HepG2 (cell line): ENCODE measurements at regions not wholly inside any gene's neighbourhood (a gene's known extent, or its start where the extent isn't known, plus 50 kb on each side); places are given as distances from the start of the nearest gene placed in this dataset.

ENCODE experiments used
- ATAC-seq: fragments of 200-7000 bp; cut with Tn5 transposase; 3 replicates; pipeline ENCODE4 v1.9.1; 2020; ENCODE audit warnings: mild to moderate bottlenecking, moderate library complexity
- BruUV-seq: library from RNA; stranded (reverse); fragments of 400-500 nt; replicated peaks from 2 replicates; lab custom pipeline; 2021; lab: Mats Ljungman, UMichigan
- CTCF ChIA-PET: fragments of 300-600 bp; formaldehyde crosslinking; extraction: SDS; loops from one replicate; lab custom pipeline; 2021; ENCODE audit warnings: low total read pairs, inconsistent platforms, low intra/inter-chr PET ratio; lab: Yijun Ruan, JAX
- POLR2A ChIA-PET: fragments of 350-600 bp; sonication (Branson Sonifier 250); formaldehyde crosslinking; loops from one replicate; lab custom pipeline; 2020; ENCODE audit warnings: antibody characterized with exemption, inconsistent platforms; lab: Yijun Ruan, JAX
- DNase-seq: peaks from one replicate; pipeline ENCODE4 v3.0.0-alpha.2; 2015; ENCODE audit warnings: low spot score
- FAIRE-seq: peaks from 3 replicates; lab custom pipeline; 2011; peaks lifted over from hg19 to GRCh38; lab: Jason Lieb, UNC
- H2AFZ ChIP-seq: one replicate; pipeline ENCODE4 v1.6.1; 2011; ENCODE audit warnings: low read length, inconsistent platforms
- H3K27ac ChIP-seq: fragments of 300-600 bp; 3 replicates; pipeline ENCODE4 v1.8.0; 2011; ENCODE audit warnings: mixed run types, mild to moderate bottlenecking, mixed read lengths, low read length, inconsistent platforms; ENCODE audit not compliant: insufficient read depth; ENCODE audit errors: extremely low read length
- H3K27me3 ChIP-seq, 2 experiments: fragments of 200-600 bp in 1 of 2; 2 replicates in 1 of 2; 3 replicates in 1 of 2; pipeline versions ENCODE4 v1.6.0 to v1.8.0; 2011; ENCODE audit warnings: low read length in 2 of 2, mild to moderate bottlenecking in 2 of 2, moderate library complexity in 2 of 2, inconsistent platforms in 1 of 2; ENCODE audit not compliant: insufficient read depth in 2 of 2, control insufficient read depth in 1 of 2
- H3K36me3 ChIP-seq, 2 experiments: fragments of 200-600 bp in 1 of 2; replicated peaks in 1 of 2; 2 replicates in 1 of 2; 3 replicates in 1 of 2; pipeline versions ENCODE4 v1.5.1 to v1.8.0; 2011; ENCODE audit warnings: low read length in 2 of 2, inconsistent platforms in 1 of 2; ENCODE audit not compliant: insufficient read depth in 2 of 2, control insufficient read depth in 1 of 2
- H3K4me1 ChIP-seq: 2 replicates; pipeline ENCODE4 v1.5.1; 2012; ENCODE audit warnings: low read length, inconsistent platforms; ENCODE audit not compliant: insufficient read depth
- H3K4me2 ChIP-seq: 2 replicates; pipeline ENCODE4 v1.6.0; 2011; ENCODE audit warnings: low read depth, low read length, inconsistent platforms
- H3K4me3 ChIP-seq, 3 experiments: fragments of 200-600 bp in 1 of 3; sonication (generic), shearing (Covaris generic) in 1 of 3; replicated peaks in 1 of 3; 2 replicates each; pipeline ENCODE4 v1.5.1; 2011 to 2016; ENCODE audit warnings: low read length in 3 of 3, inconsistent platforms in 2 of 3, low read depth in 2 of 3, mild to moderate bottlenecking in 2 of 3, control low read depth in 1 of 3, mixed read lengths in 1 of 3; ENCODE audit not compliant: insufficient read depth in 1 of 3
- H3K79me2 ChIP-seq: one replicate; pipeline ENCODE4 v1.6.1; 2011; ENCODE audit warnings: low read length, inconsistent platforms; ENCODE audit not compliant: insufficient read depth
- H3K9ac ChIP-seq: 2 replicates; pipeline ENCODE4 v1.6.0; 2011; ENCODE audit warnings: mild to moderate bottlenecking, low read depth, low read length, inconsistent platforms; ENCODE audit not compliant: insufficient read depth
- H3K9me3 ChIP-seq: 2 replicates; pipeline ENCODE4 v1.5.1; 2012; ENCODE audit warnings: mild to moderate bottlenecking, low read length
- H4K20me1 ChIP-seq: 2 replicates; pipeline ENCODE4 v1.6.0; 2011; ENCODE audit warnings: inconsistent platforms, mild to moderate bottlenecking, low read length, moderate library complexity; ENCODE audit not compliant: insufficient read depth
- DNMT1 ChIP-seq: sonication (generic); formaldehyde crosslinking; IDR thresholded peaks from 2 replicates; pipeline ENCODE4 v1.5.1; 2020; ENCODE audit warnings: mild to moderate bottlenecking, missing genetic modification reagents
- ESRRA ChIP-seq: sonication (generic); formaldehyde crosslinking; IDR thresholded peaks from 2 replicates; pipeline ENCODE4 v1.5.1; 2020; ENCODE audit warnings: mild to moderate bottlenecking, low read depth, missing genetic modification reagents
- FOXK1 ChIP-seq: sonication (generic); formaldehyde crosslinking; IDR thresholded peaks from 2 replicates; pipeline ENCODE4 v1.4.0; 2020; ENCODE audit warnings: low read depth, missing genetic modification reagents, borderline replicate concordance
- HOXA9 ChIP-seq: sonication (generic); formaldehyde crosslinking; IDR thresholded peaks from 2 replicates; pipeline ENCODE4 v1.8.1; 2022; ENCODE audit warnings: missing genetic modification reagents, mild to moderate bottlenecking, moderate library complexity, borderline replicate concordance
- ISX ChIP-seq: sonication (generic); formaldehyde crosslinking; conservative IDR thresholded peaks from 2 replicates; pipeline ENCODE4 v1.5.0; 2020; ENCODE audit warnings: missing genetic modification reagents
- JUN ChIP-seq: sonication (generic); formaldehyde crosslinking; IDR thresholded peaks from 2 replicates; pipeline ENCODE4 v1.4.0; 2020; ENCODE audit warnings: mild to moderate bottlenecking, missing genetic modification reagents
- JUND ChIP-seq: sonication (generic); formaldehyde crosslinking; IDR thresholded peaks from 2 replicates; pipeline ENCODE4 v1.8.0; 2022; ENCODE audit warnings: mild to moderate bottlenecking, missing genetic modification reagents
- MED1 ChIP-seq: sonication (generic); formaldehyde crosslinking; IDR thresholded peaks from 2 replicates; pipeline ENCODE4 v1.4.0; 2020; ENCODE audit warnings: missing genetic modification reagents
- NCOA5 ChIP-seq: sonication (generic); formaldehyde crosslinking; IDR thresholded peaks from 2 replicates; pipeline ENCODE4 v1.4.0; 2020; ENCODE audit warnings: missing genetic modification reagents
- NFKBIZ ChIP-seq: IDR thresholded peaks from 2 replicates; pipeline ENCODE4 v1.6.1; 2018; ENCODE audit warnings: missing genetic modification reagents, missing compliant biosample characterization
- POLR2AphosphoS2 ChIP-seq: IDR thresholded peaks from 2 replicates; pipeline ENCODE4 v1.6.1; 2011; ENCODE audit warnings: low read depth, low read length, improper control_type of control experiment
- POLR2G ChIP-seq: fragments of 200-400 bp; formaldehyde crosslinking; IDR thresholded peaks from 2 replicates; pipeline ENCODE4 v1.6.1; 2018; ENCODE audit warnings: mild to moderate bottlenecking, low read depth, low read length, moderate library complexity
- RBM39 ChIP-seq: fragments of 200-400 bp; formaldehyde crosslinking; IDR thresholded peaks from one replicate; pipeline ENCODE4 v1.6.1; 2018; ENCODE audit warnings: antibody characterized with exemption, mild to moderate bottlenecking, low read depth, low read length; ENCODE audit not compliant: poor library complexity, severe bottlenecking
- RELA ChIP-seq: sonication (generic); formaldehyde crosslinking; IDR thresholded peaks from 2 replicates; pipeline ENCODE4 v1.4.0; 2020; ENCODE audit warnings: missing genetic modification reagents
- SRY ChIP-seq: sonication (generic); formaldehyde crosslinking; IDR thresholded peaks from 2 replicates; pipeline ENCODE4 v1.8.0; 2022; ENCODE audit warnings: mild to moderate bottlenecking, missing genetic modification reagents
- XBP1 ChIP-seq: sonication (generic); formaldehyde crosslinking; IDR thresholded peaks from 2 replicates; pipeline ENCODE4 v1.5.0; 2020; ENCODE audit warnings: missing genetic modification reagents
- ZMAT3 ChIP-seq: sonication (generic); formaldehyde crosslinking; conservative IDR thresholded peaks from 2 replicates; pipeline ENCODE4 v1.7.0; 2021; ENCODE audit warnings: missing genetic modification reagents
- ZNF143 ChIP-seq: sonication (generic); formaldehyde crosslinking; IDR thresholded peaks from 2 replicates; pipeline ENCODE4 v1.4.0; 2020; ENCODE audit warnings: missing genetic modification reagents
- ZNF225 ChIP-seq: sonication (generic); formaldehyde crosslinking; IDR thresholded peaks from 2 replicates; pipeline ENCODE4 v1.4.0; 2020; ENCODE audit warnings: mild to moderate bottlenecking, missing genetic modification reagents
- ZNF414 ChIP-seq: sonication (generic); formaldehyde crosslinking; IDR thresholded peaks from 2 replicates; pipeline ENCODE4 v1.5.0; 2020; ENCODE audit warnings: missing genetic modification reagents
- ZNF468 ChIP-seq: sonication (generic); formaldehyde crosslinking; IDR thresholded peaks from 2 replicates; pipeline ENCODE4 v1.8.0; 2022; ENCODE audit warnings: mild to moderate bottlenecking, moderate library complexity, missing genetic modification reagents
- ZNF570 ChIP-seq: sonication (generic); formaldehyde crosslinking; IDR thresholded peaks from 2 replicates; pipeline ENCODE4 v1.4.0; 2020; ENCODE audit warnings: mild to moderate bottlenecking, missing genetic modification reagents, borderline replicate concordance
- ZNF766 ChIP-seq: sonication (generic); formaldehyde crosslinking; IDR thresholded peaks from 2 replicates; pipeline ENCODE4 v1.5.0; 2020; ENCODE audit warnings: missing genetic modification reagents, borderline replicate concordance
- ZNF800 ChIP-seq: sonication (generic); formaldehyde crosslinking; IDR thresholded peaks from 2 replicates; pipeline ENCODE4 v1.4.0; 2020; ENCODE audit warnings: missing genetic modification reagents
- WGBS: methylation state at CpG from one replicate; pipeline ENCODE4 v1.1.6; 2017; ENCODE audit warnings: low lambda C conversion rate; 5-methylcytosine and 5-hydroxymethylcytosine counted together
- in situ Hi-C: cut with HindIII; loops from 2 replicates; pipeline ENCODE4 v1.10.0; 2017; ENCODE audit warnings: low pct_unique_long_range_greater_than_20kb; ENCODE audit not compliant: extremely low pct_ligation_motif_present
- intact Hi-C: fragments of 100-400 bp; cut with micrococcal nuclease; formaldehyde crosslinking; loops from one replicate; pipeline ENCODE4 v1.10.0; 2022; ENCODE audit not compliant: unreplicated experiment
- TF ChIP-seq, protein P1 (sequence below): sonication (generic); formaldehyde crosslinking; IDR thresholded peaks from 2 replicates; pipeline ENCODE4 v1.5.0; 2020; ENCODE audit warnings: mild to moderate bottlenecking, missing genetic modification reagents

GRCh38 chr9:79465156-79465555, 106.6 kb upstream of the TLE4 start:
- CTCF ChIA-PET, result no interaction called here
- BruUV-seq, result no TSS peak
- intact Hi-C loops, result no loop called here

DNA sequence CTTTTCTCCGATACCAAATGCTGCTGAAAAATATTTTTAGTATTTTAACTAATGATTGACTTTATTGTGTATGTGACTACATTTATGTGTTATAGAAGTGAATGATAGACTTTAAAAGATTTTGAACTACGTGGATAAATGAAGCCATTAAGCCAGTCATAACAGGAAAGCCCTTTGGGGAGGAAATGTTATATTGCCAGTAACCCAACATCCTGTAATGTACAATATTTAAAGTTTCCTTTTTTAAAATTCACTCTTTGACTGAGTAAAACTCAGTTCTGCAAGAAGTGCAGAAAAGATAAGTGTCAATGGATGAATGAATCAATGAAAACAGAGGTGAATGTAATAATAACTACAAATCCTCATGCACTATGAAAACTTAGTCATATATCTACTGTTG, 102.6 kb upstream of the TLE4 start:
- ChIA-PET POLR2A (no interaction called here), CTCF (no interaction called here)
- Histone ChIP-seq H3K4me2 (no peak overlapping the region), H3K4me1 (no peaks in the 10 kb centered on the region), H3K4me3 (no peak overlapping the region), H3K79me2 (no peaks in the 10 kb centered on the region), H2AFZ (no peak overlapping the region), H3K9me3 (no peaks in the 10 kb centered on the region), H3K9ac (no peak overlapping the region), H3K27me3 (no peaks in the 10 kb centered on the region; a peak in 1 of 5 replicates), H3K36me3 (no peaks in the 10 kb centered on the region), H3K27ac (no peak overlapping the region), H4K20me1 (no peaks in the 10 kb centered on the region)
- BruUV-seq, result no TSS peak
- in situ Hi-C loops (no loop called here), intact Hi-C loops (no loop called here)
- FAIRE-seq (no peak), ATAC-seq (no peak), DNase-seq (no peak)
- 18% methylated on average over 2 of the region's 2 CpGs for WGBS
- TF ChIP-seq NFKBIZ (CRISPR knock-in tag) (no peak), ZMAT3 (CRISPR knock-in tag) (no peak), ZNF800 (CRISPR knock-in tag) (no peak), ESRRA (CRISPR knock-in tag) (no peak), FOXK1 (CRISPR knock-in tag) (no peak), XBP1 (CRISPR knock-in tag) (no peak), ZNF414 (no peak), POLR2AphosphoS2 (no peak), ISX (CRISPR knock-in tag) (no peak), ZNF570 (no peak), HOXA9 (CRISPR knock-in tag) (no peak), POLR2G (no peak)

More at GRCh38 chr9:79465156-79465555, 106.6 kb upstream of the TLE4 start:
- no peak for FAIRE-seq
- Histone ChIP-seq H2AFZ (no peak overlapping the region), H3K9ac (no peak overlapping the region), H3K27ac (no peak overlapping the region), H3K36me3 (no peaks in the 10 kb centered on the region), H3K9me3 (no peaks in the 10 kb centered on the region), H3K79me2 (no peaks in the 10 kb centered on the region), H3K4me1 (no peaks in the 10 kb centered on the region), H3K4me2 (no peak overlapping the region), H3K27me3 (no peaks in the 10 kb centered on the region), H3K4me3 (no peak overlapping the region), H4K20me1 (no peaks in the 10 kb centered on the region)
- no peak for ATAC-seq
- DNase-seq, result no peak
- POLR2A ChIA-PET, result no interaction called here
- TF ChIP-seq ZNF225 (CRISPR knock-in tag) (no peak), ZNF468 (CRISPR knock-in tag) (no peak), DNMT1 (CRISPR knock-in tag) (no peak), JUND (CRISPR knock-in tag) (no peak), RBM39 (no peak), RELA (CRISPR knock-in tag) (no peak), NCOA5 (no peak), MED1 (no peak), ZNF766 (CRISPR knock-in tag) (no peak), ZNF143 (CRISPR knock-in tag) (no peak), JUN (CRISPR knock-in tag) (no peak), SRY (CRISPR knock-in tag) (no peak)
- TF ChIP-seq, protein P1, sequence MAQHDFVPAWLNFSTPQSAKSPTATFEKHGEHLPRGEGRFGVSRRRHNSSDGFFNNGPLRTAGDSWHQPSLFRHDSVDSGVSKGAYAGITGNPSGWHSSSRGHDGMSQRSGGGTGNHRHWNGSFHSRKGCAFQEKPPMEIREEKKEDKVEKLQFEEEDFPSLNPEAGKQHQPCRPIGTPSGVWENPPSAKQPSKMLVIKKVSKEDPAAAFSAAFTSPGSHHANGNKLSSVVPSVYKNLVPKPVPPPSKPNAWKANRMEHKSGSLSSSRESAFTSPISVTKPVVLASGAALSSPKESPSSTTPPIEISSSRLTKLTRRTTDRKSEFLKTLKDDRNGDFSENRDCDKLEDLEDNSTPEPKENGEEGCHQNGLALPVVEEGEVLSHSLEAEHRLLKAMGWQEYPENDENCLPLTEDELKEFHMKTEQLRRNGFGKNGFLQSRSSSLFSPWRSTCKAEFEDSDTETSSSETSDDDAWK, result no peak
- in situ Hi-C loops, result no loop called here
